ENCODE measurements at regions not wholly inside any gene's neighbourhood (a gene's known extent, or its start where the extent isn't known, plus 50 kb on each side); places are given as distances from the start of the nearest gene placed in this dataset.

DNA sequence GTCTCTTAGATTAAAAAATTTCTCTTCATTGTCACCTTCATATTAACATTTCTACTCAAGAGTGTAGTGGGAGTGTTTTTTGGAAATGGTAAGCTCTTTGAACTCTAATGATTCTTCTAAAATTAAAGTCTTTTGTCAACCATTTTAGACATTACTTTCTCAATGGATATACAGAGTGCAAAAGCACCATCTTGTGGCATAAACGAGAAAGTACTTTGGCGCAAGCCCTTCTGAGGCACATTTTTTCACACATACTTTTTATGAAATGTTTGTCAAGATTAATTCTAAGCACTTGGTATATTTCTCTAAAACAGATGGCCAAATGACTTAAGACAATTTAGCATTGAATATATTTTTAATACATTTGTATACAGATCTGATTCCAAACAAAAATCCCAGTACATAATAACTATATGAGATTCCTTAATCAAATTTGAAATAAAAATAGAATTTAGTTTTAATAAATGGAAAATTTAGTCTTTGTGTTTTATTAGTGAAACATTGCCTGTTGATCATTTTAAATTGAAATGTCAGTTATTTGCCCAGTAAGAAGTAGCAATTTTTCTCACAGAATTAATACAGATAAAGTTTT is 63.3 kb upstream of the GALNT5 start:
- DNase-seq: no peak

DNA sequence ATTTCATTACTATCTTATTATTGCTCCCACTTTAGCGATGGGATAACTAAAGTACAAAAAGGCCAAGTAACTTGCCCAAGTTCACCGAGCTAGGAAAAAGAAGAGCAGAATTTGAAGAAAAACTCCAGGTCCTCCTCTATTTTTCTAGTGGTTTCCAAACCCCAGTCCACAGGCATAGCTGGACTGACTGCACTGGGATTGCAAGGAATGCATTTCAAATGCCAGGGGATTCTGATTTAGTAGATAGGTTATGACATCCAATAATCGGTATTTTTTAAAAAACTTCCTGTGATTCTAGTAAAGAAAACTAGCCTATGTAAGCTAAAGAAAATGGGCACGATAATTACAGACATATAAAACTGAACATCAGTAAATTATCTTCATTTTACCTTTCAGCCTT is 62.7 kb upstream of the GALNT5 start:
- no peak for DNase-seq

DNA sequence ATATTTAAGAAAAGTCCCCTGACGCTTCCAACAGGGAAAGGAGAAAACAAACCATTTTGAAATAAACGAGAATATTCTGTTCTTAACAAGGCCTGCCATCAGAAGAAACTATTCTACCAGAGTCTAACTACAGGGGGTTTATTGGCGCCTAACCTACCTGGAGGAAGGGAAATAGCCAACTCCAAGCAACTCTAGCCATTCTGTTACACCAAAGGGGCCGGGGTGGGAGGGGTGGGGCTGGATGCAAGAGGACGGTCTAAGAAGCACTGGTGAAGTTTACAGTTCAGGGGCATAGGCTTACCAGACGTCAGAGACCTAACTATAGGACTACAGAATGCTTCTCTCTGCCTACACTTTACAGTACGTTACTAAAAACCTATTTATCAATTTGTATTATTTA is 60.5 kb upstream of the GALNT5 start:
- DNase-seq: no peak

DNA sequence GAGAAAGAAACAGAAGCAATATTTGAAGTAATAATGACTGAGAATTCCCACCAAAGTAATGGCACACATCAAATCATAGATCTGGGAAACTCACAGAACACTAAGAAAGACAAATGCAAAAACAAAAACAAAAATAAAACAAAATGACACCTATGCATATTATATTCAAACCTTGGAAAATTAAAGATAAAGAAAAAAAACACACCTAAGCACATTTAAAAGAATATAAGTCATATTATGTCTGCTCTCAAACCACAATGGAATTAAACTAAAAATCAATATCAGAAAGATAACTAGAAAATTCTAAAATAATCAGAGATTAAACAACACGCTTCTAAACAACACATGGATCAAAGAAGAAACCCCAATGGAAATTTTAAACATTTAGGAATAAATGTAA is 59.7 kb upstream of the GALNT5 start:
- DNase-seq: no peak

DNA sequence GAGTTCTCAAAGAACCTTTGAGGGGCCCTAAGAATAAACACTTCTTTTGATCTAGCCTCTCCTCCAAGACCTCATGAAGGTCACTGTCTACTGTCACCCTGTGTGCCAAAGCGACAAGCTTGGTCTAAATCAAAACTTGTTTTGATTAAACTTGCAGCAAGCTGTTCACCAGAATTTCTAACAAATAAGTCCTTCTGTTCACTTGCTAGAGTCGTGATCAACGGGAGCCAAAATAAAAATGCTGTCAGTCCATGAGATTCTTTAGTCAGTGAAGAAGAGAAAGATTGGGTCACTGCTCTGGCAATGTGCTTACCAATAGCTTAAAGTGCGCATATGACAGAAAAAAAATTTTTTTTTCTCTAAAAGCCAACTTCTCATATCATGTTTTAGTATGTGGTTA is 53.9 kb upstream of the GALNT5 start:
- DNase-seq: no peak

DNA sequence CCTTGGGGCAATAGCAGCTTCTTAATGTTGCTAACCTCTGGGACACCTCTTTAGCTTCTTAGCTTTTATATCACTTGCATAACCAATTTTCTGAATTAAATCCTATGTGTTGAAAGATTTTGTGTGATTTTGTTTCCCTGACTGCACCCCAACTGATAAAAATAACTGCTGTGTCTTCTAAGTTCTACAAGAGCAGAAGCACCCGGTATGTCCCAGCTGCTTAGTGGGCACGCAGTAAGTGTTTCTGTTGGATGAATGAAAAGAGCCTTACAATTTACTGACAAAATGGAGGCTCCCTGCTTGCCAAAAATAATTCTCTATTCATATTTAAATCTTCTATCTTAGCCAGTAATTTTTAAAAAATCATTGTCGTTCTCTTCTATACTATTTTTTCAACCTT is 53.1 kb upstream of the GALNT5 start:
- no peak for DNase-seq

- no peak for DNase-seq
Observed at GRCh38 chr2:157206916-157207315, 50.6 kb upstream of the GALNT5 start.
